Stomach (tissue), 8 donors: ENCODE measurements at regions not wholly inside any gene's neighbourhood (a gene's known extent, or its start where the extent isn't known, plus 50 kb on each side); places are given as distances from the start of the nearest gene placed in this dataset.

ENCODE experiments used
- DNase-seq, 2 donors: peaks; one replicate each; pipeline versions ENCODE4 v3.0.0 to v3.0.0-alpha.2; 2013 to 2019
- H3K27ac ChIP-seq, 5 donors: fragments of 200-600 bp in 4 of 5; sonication (generic) in 4 of 5; one replicate each; pipeline ENCODE4 v1.5.1; 2013 to 2019; ENCODE audit warnings: mild to moderate bottlenecking in 1 of 5, moderate library complexity in 1 of 5
- H3K27me3 ChIP-seq, 3 donors: fragments of 200-600 bp; sonication (generic); one replicate each; pipeline ENCODE4 v1.5.1; 2017 to 2019; ENCODE audit warnings: mixed run types in 1 of 3
- H3K36me3 ChIP-seq, 4 donors: fragments of 200-600 bp; sonication (generic); 1 replicate in 3 of 4; 2 replicates in 1 of 4; pipeline ENCODE4 v1.5.1; 2016 to 2019
- H3K4me1 ChIP-seq, 4 donors: fragments of 200-600 bp; sonication (generic); one replicate each; pipeline ENCODE4 v1.5.1; 2016 to 2019
- H3K4me3 ChIP-seq, 4 donors: fragments of 200-600 bp; sonication (generic) in 3 of 4; one replicate each; pipeline ENCODE4 v1.5.1; 2016 to 2019; ENCODE audit warnings: mild to moderate bottlenecking in 1 of 4
- H3K9me3 ChIP-seq, 4 donors: fragments of 200-600 bp; sonication (generic); one replicate each; pipeline ENCODE4 v1.5.1; 2016 to 2019
- CTCF ChIP-seq, 7 experiments: fragments of 450-650 bp in 4 of 7; fragments of 200-600 bp in 3 of 7; sonication (generic) in 3 of 7; IDR thresholded peaks; one replicate each; pipeline ENCODE4 v1.5.1; 2016 to 2019; ENCODE audit warnings: antibody characterized with exemption in 7 of 7, control low read depth in 2 of 7, mild to moderate bottlenecking in 1 of 7
- EP300 ChIP-seq: sonication (generic); formaldehyde crosslinking; IDR thresholded peaks from one replicate; pipeline ENCODE4 v1.6.1; 2017; ENCODE audit warnings: antibody characterized with exemption
- POLR2A ChIP-seq, 4 donors: fragments of 450-650 bp; IDR thresholded peaks; one replicate each; pipeline ENCODE4 v1.6.1; 2016; ENCODE audit warnings: antibody characterized with exemption in 4 of 4, control low read depth in 2 of 4, mild to moderate bottlenecking in 1 of 4, moderate library complexity in 1 of 4
- POLR2AphosphoS5 ChIP-seq, 3 donors: sonication (generic); formaldehyde crosslinking; IDR thresholded peaks; one replicate each; pipeline ENCODE4 v1.6.1; 2016; ENCODE audit warnings: antibody characterized with exemption in 3 of 3
- WGBS, 5 donors: extraction: QIAGEN DNeasy Blood & Tissue Kit in 3 of 5; methylation state at CpG; one replicate each; pipeline versions ENCODE4 v1.1.5 to v1.1.7; 2013 to 2018; 5-methylcytosine and 5-hydroxymethylcytosine counted together
- intact Hi-C: fragments of 100-400 bp; cut with DNase I; formaldehyde crosslinking; loops from one replicate; pipeline ENCODE4 v1.15.1; 2023; ENCODE audit warnings: low total_unique reads
- donor health status: healthy with polysubstance abuse.
- donor health status: Bipolar disorder and iron deficiency.
- donor health status: healthy.

- TF ChIP-seq CTCF (IDR thresholded peaks at IDR 0.05) (peak in 5 of 7 experiments; percentile 24 to 56 (median 54)), POLR2AphosphoS5 (IDR thresholded peaks at IDR 0.05) (no peak)
- 34 to 47% (median 42%) methylated on average over 4 of the region's 4 CpGs for WGBS, 5 donors
These were observed 117.2 kb upstream of the IGLL5 start for GRCh38 chr22:22770280-22770871.

GRCh38 chr22:22770881-22771280 lies 116.7 kb upstream of the IGLL5 start:
- TF ChIP-seq CTCF (IDR thresholded peaks at IDR 0.05) = no peak
- no peak for TF ChIP-seq EP300
- TF ChIP-seq POLR2AphosphoS5 (IDR thresholded peaks at IDR 0.05) = no peak
- TF ChIP-seq POLR2A (IDR thresholded peaks at IDR 0.05) = no peak
- Histone ChIP-seq H3K27ac (no peak overlapping the region), H3K4me1 (peaks cover 0 to 10% (median 5%) of the 10 kb centered on the region in 4 donors), H3K4me3 (no peak overlapping the region), H3K36me3 (no peaks in the 10 kb centered on the region), H3K27me3 (peaks cover 0 to 18% (median 0%) of the 10 kb centered on the region in 3 donors), H3K9me3 (no peaks in the 10 kb centered on the region)
- DNase-seq = no peak
- intact Hi-C loops = no loop called here

More at GRCh38 chr22:22770280-22770871, 117.2 kb upstream of the IGLL5 start:
- peaks cover 0 to 10% (median 5%) of the 10 kb centered on the region in 4 donors for H3K4me1 ChIP-seq
- H3K36me3 ChIP-seq = no peaks in the 10 kb centered on the region
- H3K27ac ChIP-seq = no peak overlapping the region
- intact Hi-C loops = no loop called here
- H3K9me3 ChIP-seq = no peaks in the 10 kb centered on the region
- DNase-seq = peak; percentile 55 to 64
- no peak overlapping the region for H3K4me3 ChIP-seq
- H3K27me3 ChIP-seq = peaks cover 0 to 18% (median 0%) of the 10 kb centered on the region in 3 donors

- TF ChIP-seq POLR2AphosphoS5 (IDR thresholded peaks at IDR 0.05) (no peak), POLR2A (IDR thresholded peaks at IDR 0.05) (no peak), EP300 (no peak), CTCF (IDR thresholded peaks at IDR 0.05) (no peak)
- no peak overlapping the region for H3K27ac ChIP-seq
- H3K36me3 ChIP-seq = no peaks in the 10 kb centered on the region
- peaks cover 0 to 10% (median 5%) of the 10 kb centered on the region in 4 donors for H3K4me1 ChIP-seq
- H3K4me3 ChIP-seq = no peak overlapping the region
- 65 to 82% (median 76%) methylated on average over 3 to 4 of the region's 4 CpGs for WGBS, 5 donors
- DNase-seq = no peak
- H3K9me3 ChIP-seq = no peaks in the 10 kb centered on the region
- intact Hi-C loops = no loop called here
- H3K27me3 ChIP-seq = peaks cover 0 to 18% (median 0%) of the 10 kb centered on the region in 3 donors
These were observed 115.8 kb upstream of the IGLL5 start for GRCh38 chr22:22771696-22772377.

GRCh38 chr22:22772396-22772795 lies 115.2 kb upstream of the IGLL5 start:
- WGBS, 5 donors = 76 to 83% (median 77%) methylated on average over 8 to 9 of the region's 9 CpGs
- no peak for DNase-seq

More at GRCh38 chr22:22772396-22772795, 115.2 kb upstream of the IGLL5 start:
- Histone ChIP-seq H3K4me3 (no peak overlapping the region), H3K9me3 (no peaks in the 10 kb centered on the region), H3K36me3 (no peaks in the 10 kb centered on the region), H3K27ac (no peak overlapping the region), H3K27me3 (peaks cover 0 to 14% (median 0%) of the 10 kb centered on the region in 3 donors), H3K4me1 (peaks cover 0 to 10% (median 5%) of the 10 kb centered on the region in 4 donors)
- TF ChIP-seq CTCF (IDR thresholded peaks at IDR 0.05) (no peak), EP300 (no peak), POLR2AphosphoS5 (IDR thresholded peaks at IDR 0.05) (no peak), POLR2A (IDR thresholded peaks at IDR 0.05) (no peak)
- intact Hi-C loops = no loop called here
